ENCODE measurements at regions not wholly inside any gene's neighbourhood (a gene's known extent, or its start where the extent isn't known, plus 50 kb on each side); places are given as distances from the start of the nearest gene placed in this dataset.

DNA sequence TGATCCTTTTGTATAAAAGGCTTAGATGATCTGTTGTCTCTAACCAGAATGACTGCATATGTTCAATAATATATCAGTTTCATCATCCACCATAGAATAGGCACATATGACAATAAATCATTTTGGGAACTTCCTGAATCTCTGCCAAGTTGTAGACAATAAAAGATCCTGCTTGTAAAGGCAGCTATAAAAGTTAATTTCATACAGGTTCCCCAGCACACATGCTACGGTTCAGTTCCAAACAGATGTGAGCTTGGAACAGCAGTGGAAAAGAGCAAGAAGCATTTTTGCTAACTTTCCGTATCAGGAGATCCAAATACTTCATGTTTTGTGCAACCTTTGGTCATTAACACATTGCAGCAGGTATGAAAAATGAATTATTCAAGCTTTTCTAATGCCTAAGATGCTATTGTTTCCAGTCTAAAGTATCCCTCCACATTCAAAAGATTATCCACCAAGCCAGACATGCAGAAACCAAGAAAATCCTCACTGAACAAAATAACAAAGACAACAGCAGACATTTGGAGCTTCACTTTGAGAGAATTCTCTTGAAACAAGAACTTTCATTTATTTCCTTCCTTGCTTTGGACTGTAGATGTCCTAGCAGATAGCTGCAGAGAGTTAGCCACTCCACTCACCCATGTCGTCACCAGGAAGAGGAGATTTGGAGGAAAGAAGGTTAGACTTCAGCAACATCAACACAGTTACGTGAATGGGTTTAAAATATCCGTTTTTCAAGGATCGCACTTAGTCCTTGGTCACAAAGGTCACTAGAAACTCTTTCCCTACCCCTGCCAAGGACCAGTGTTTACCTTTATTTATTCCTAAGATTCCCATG is 453.5 kb upstream of the JARID2 start:
- in situ Hi-C loops (cut with HindIII; ENCODE audit: extremely low pct_ligation_motif_present, low pct_unique_long_range_greater_than_20kb) (no loop called here), intact Hi-C loops (cut with micrococcal nuclease; ENCODE audit: unreplicated experiment) (no loop called here)
- Histone ChIP-seq H3K4me3 (replicated peaks in 1 of 3; ENCODE audit: insufficient read depth in 1 of 3, low read depth in 2 of 3, low read length in 3 of 3) (no peak overlapping the region), H3K4me2 (ENCODE audit: low read depth, low read length) (no peak overlapping the region), H4K20me1 (ENCODE audit: insufficient read depth, low read length) (no peaks in the 10 kb centered on the region), H3K27me3 (ENCODE audit: control insufficient read depth in 1 of 2, insufficient read depth in 2 of 2, low read length in 2 of 2) (no peaks in the 10 kb centered on the region), H3K9me3 (ENCODE audit: low read length) (no peaks in the 10 kb centered on the region), H3K27ac (ENCODE audit: extremely low read length, insufficient read depth, low read length) (no peak overlapping the region), H2AFZ (ENCODE audit: low read length) (no peak overlapping the region), H3K79me2 (ENCODE audit: insufficient read depth, low read length) (no peaks in the 10 kb centered on the region), H3K36me3 (replicated peaks in 1 of 2; ENCODE audit: control insufficient read depth in 1 of 2, insufficient read depth in 2 of 2, low read length in 2 of 2) (no peaks in the 10 kb centered on the region), H3K9ac (ENCODE audit: insufficient read depth, low read depth, low read length) (no peak overlapping the region), H3K4me1 (ENCODE audit: insufficient read depth, low read length) (no peaks in the 10 kb centered on the region)
- DNase-seq (ENCODE audit: low spot score), result no peak
- no TSS peak for BruUV-seq (replicated peaks)
- WGBS (ENCODE audit: low lambda C conversion rate), result 45% methylated on average over 6 of the region's 6 CpGs
- FAIRE-seq, result no peak
- no peak for ATAC-seq
- POLR2A ChIA-PET, result no interaction called here
- CTCF ChIA-PET (ENCODE audit: low intra/inter-chr PET ratio, low total read pairs), result no interaction called here
- TF ChIP-seq NRL (CRISPR knock-in tag; IDR thresholded peaks at IDR 0.05; ENCODE audit: borderline replicate concordance) (no peak), ISX (CRISPR knock-in tag; conservative IDR thresholded peaks at IDR 0.05) (no peak), PAF1 (CRISPR knock-in tag; IDR thresholded peaks at IDR 0.05) (no peak), RFXAP (CRISPR knock-in tag; IDR thresholded peaks at IDR 0.05; ENCODE audit: borderline replicate concordance) (no peak), ARNT (IDR thresholded peaks at IDR 0.05) (no peak), ZNF501 (CRISPR knock-in tag; IDR thresholded peaks at IDR 0.05) (no peak), IRF2 (CRISPR knock-in tag; IDR thresholded peaks at IDR 0.05) (no peak)
- TF ChIP-seq, protein P1, sequence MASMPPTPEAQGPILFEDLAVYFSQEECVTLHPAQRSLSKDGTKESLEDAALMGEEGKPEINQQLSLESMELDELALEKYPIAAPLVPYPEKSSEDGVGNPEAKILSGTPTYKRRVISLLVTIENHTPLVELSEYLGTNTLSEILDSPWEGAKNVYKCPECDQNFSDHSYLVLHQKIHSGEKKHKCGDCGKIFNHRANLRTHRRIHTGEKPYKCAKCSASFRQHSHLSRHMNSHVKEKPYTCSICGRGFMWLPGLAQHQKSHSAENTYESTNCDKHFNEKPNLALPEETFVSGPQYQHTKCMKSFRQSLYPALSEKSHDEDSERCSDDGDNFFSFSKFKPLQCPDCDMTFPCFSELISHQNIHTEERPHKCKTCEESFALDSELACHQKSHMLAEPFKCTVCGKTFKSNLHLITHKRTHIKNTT (CRISPR knock-in tag; IDR thresholded peaks at IDR 0.05), result no peak
- TF ChIP-seq, protein P2, sequence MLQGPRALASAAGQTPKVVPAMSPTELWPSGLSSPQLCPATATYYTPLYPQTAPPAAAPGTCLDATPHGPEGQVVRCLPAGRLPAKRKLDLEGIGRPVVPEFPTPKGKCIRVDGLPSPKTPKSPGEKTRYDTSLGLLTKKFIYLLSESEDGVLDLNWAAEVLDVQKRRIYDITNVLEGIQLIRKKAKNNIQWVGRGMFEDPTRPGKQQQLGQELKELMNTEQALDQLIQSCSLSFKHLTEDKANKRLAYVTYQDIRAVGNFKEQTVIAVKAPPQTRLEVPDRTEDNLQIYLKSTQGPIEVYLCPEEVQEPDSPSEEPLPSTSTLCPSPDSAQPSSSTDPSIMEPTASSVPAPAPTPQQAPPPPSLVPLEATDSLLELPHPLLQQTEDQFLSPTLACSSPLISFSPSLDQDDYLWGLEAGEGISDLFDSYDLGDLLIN (CRISPR knock-in tag; IDR thresholded peaks at IDR 0.05; ENCODE audit: borderline replicate concordance), result no peak
- TF ChIP-seq, protein P3, sequence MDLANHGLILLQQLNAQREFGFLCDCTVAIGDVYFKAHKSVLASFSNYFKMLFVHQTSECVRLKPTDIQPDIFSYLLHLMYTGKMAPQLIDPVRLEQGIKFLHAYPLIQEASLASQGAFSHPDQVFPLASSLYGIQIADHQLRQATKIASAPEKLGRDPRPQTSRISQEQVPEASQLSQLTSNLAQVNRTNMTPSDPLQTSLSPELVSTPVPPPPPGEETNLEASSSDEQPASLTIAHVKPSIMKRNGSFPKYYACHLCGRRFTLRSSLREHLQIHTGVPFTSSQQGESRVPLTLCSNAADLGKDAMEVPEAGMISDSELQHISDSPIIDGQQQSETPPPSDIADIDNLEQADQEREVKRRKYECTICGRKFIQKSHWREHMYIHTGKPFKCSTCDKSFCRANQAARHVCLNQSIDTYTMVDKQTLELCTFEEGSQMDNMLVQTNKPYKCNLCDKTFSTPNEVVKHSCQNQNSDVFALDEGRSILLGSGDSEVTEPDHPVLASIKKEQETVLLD (CRISPR knock-in tag; IDR thresholded peaks at IDR 0.05; ENCODE audit: low read depth), result no peak
- TF ChIP-seq, protein P4, sequence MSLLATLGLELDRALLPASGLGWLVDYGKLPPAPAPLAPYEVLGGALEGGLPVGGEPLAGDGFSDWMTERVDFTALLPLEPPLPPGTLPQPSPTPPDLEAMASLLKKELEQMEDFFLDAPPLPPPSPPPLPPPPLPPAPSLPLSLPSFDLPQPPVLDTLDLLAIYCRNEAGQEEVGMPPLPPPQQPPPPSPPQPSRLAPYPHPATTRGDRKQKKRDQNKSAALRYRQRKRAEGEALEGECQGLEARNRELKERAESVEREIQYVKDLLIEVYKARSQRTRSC (CRISPR knock-in tag; IDR thresholded peaks at IDR 0.05; ENCODE audit: low read depth), result no peak

Measured in HepG2 (cell line).